GM23338 (cell line): ENCODE measurements at regions not wholly inside any gene's neighbourhood (a gene's known extent, or its start where the extent isn't known, plus 50 kb on each side); places are given as distances from the start of the nearest gene placed in this dataset.

Source experiments
- ATAC-seq: fragments of 200-7000 bp; cut with Tn5 transposase; 3 replicates; pipeline ENCODE4 v1.9.1; 2020
- DNase-seq: peaks from one replicate; pipeline ENCODE4 v3.0.0-alpha.2; 2015; ENCODE audit warnings: low spot score
- H2AFZ ChIP-seq: fragments of 200-600 bp; sonication (generic); 2 replicates; pipeline ENCODE4 v1.8.0; 2016; ENCODE audit warnings: antibody characterized with exemption, mild to moderate bottlenecking, moderate library complexity
- H3F3A ChIP-seq: fragments of 200-600 bp; sonication (generic); replicated peaks from 2 replicates; pipeline ENCODE4 v1.8.0; 2017; ENCODE audit warnings: antibody characterized with exemption, mixed run types, low read depth
- H3K27ac ChIP-seq: fragments of 200-600 bp; sonication (generic); 2 replicates; pipeline ENCODE4 v1.6.1; 2016; ENCODE audit warnings: low read depth
- H3K27me3 ChIP-seq: fragments of 200-600 bp; sonication (generic); 2 replicates; pipeline ENCODE4 v1.8.0; 2016; ENCODE audit warnings: mild to moderate bottlenecking, mixed run types, moderate library complexity; ENCODE audit not compliant: insufficient read depth
- H3K36me3 ChIP-seq: fragments of 200-600 bp; sonication (generic); 2 replicates; pipeline ENCODE4 v1.8.0; 2016; ENCODE audit warnings: mild to moderate bottlenecking; ENCODE audit not compliant: insufficient read depth
- H3K4me1 ChIP-seq: fragments of 200-600 bp; sonication (generic); 2 replicates; pipeline ENCODE4 v1.8.0; 2016; ENCODE audit warnings: mild to moderate bottlenecking, moderate library complexity; ENCODE audit not compliant: insufficient read depth
- H3K4me2 ChIP-seq: fragments of 200-600 bp; sonication (generic); 2 replicates; pipeline ENCODE4 v1.7.1; 2017; ENCODE audit warnings: mixed run types
- H3K4me3 ChIP-seq: fragments of 200-600 bp; sonication (generic); 2 replicates; pipeline ENCODE4 v1.6.1; 2016; ENCODE audit warnings: mixed run types
- H3K79me2 ChIP-seq: fragments of 200-600 bp; sonication (generic); replicated peaks from 2 replicates; pipeline ENCODE4 v1.8.0; 2017; ENCODE audit warnings: mild to moderate bottlenecking; ENCODE audit not compliant: insufficient read depth
- H3K9me2 ChIP-seq: fragments of 200-600 bp; sonication (generic); 2 replicates; pipeline ENCODE4 v1.8.0; 2017; ENCODE audit not compliant: insufficient read depth
- H4K20me1 ChIP-seq: fragments of 200-600 bp; sonication (generic); replicated peaks from 2 replicates; pipeline ENCODE4 v1.8.0; 2017; ENCODE audit warnings: mild to moderate bottlenecking; ENCODE audit not compliant: insufficient read depth
- H3K27ac Mint-ChIP-seq: 2 replicates; pipeline ENCODE4 v1.8.0; 2020; ENCODE audit warnings: inconsistent platforms, mild to moderate bottlenecking, moderate library complexity, mixed read lengths
- H3K27me3 Mint-ChIP-seq: 3 replicates; pipeline ENCODE4 v1.8.0; 2022; ENCODE audit warnings: low read depth, mild to moderate bottlenecking, moderate library complexity, mixed read lengths, inconsistent platforms; ENCODE audit not compliant: insufficient read depth, poor library complexity
- H3K36me3 Mint-ChIP-seq: 3 replicates; pipeline ENCODE4 v1.8.0; 2021; ENCODE audit warnings: low read depth, mild to moderate bottlenecking, inconsistent platforms, moderate library complexity, mixed read lengths
- H3K4me1 Mint-ChIP-seq: 3 replicates; pipeline ENCODE4 v1.8.0; 2020; ENCODE audit warnings: mild to moderate bottlenecking, inconsistent platforms, mixed read lengths
- H3K4me3 Mint-ChIP-seq: 3 replicates; pipeline ENCODE4 v1.8.0; 2021; ENCODE audit warnings: moderate library complexity, mild to moderate bottlenecking, inconsistent platforms, mixed read lengths
- H3K9me3 Mint-ChIP-seq: 3 replicates; pipeline ENCODE4 v1.8.0; 2020; ENCODE audit warnings: moderate library complexity, mild to moderate bottlenecking, inconsistent platforms, mixed read lengths
- CREB1 ChIP-seq: fragments of 250-450 bp; sonication (Bioruptor Pico); IDR thresholded peaks from 2 replicates; pipeline ENCODE4 v1.5.0; 2020; ENCODE audit warnings: low read depth, mild to moderate bottlenecking, moderate library complexity
- CTCF ChIP-seq, 2 experiments: fragments of 200-600 bp in 1 of 2; sonication (generic) in 1 of 2; conservative IDR thresholded peaks; 2 replicates each; pipeline versions ENCODE4 v1.5.1 to v1.6.1; 2016 to 2017; ENCODE audit warnings: antibody characterized with exemption in 2 of 2, low read depth in 2 of 2, mild to moderate bottlenecking in 2 of 2, moderate library complexity in 1 of 2
- EZH2 ChIP-seq: fragments of 200-600 bp; sonication (generic); IDR thresholded peaks from one replicate; pipeline ENCODE4 v1.8.0; 2017; ENCODE audit warnings: antibody characterized with exemption, mild to moderate bottlenecking, low read depth; ENCODE audit not compliant: unreplicated experiment
- EZH2phosphoT487 ChIP-seq: fragments of 200-600 bp; sonication (generic); IDR thresholded peaks from one replicate; pipeline ENCODE4 v1.8.1; 2018; ENCODE audit warnings: antibody characterized with exemption; ENCODE audit not compliant: unreplicated experiment
- JUNB ChIP-seq: IDR thresholded peaks from one replicate; pipeline ENCODE4 v1.6.1; 2016; ENCODE audit warnings: antibody characterized with exemption; ENCODE audit not compliant: unreplicated experiment
- NANOG ChIP-seq: IDR thresholded peaks from 2 replicates; pipeline ENCODE4 v1.6.1; 2016; ENCODE audit warnings: antibody characterized with exemption, borderline replicate concordance
- POLR2AphosphoS5 ChIP-seq: IDR thresholded peaks from 2 replicates; pipeline ENCODE4 v1.6.1; 2016; ENCODE audit warnings: antibody characterized with exemption, low read depth
- REST ChIP-seq: IDR thresholded peaks from one replicate; pipeline ENCODE4 v1.6.1; 2018; ENCODE audit warnings: antibody characterized with exemption; ENCODE audit not compliant: unreplicated experiment
- STAT1 ChIP-seq: IDR thresholded peaks from one replicate; pipeline ENCODE4 v1.6.1; 2016; ENCODE audit warnings: antibody characterized with exemption; ENCODE audit not compliant: unreplicated experiment
- ZNF114 ChIP-seq: fragments of 250-450 bp; sonication (Bioruptor Pico); IDR thresholded peaks from 2 replicates; pipeline ENCODE4 v1.5.0; 2020; ENCODE audit warnings: mild to moderate bottlenecking, moderate library complexity
- ZNF331 ChIP-seq: fragments of 250-450 bp; sonication (Bioruptor Pico); IDR thresholded peaks from 2 replicates; pipeline ENCODE4 v1.5.0; 2020; ENCODE audit warnings: low read depth, mild to moderate bottlenecking, moderate library complexity
- TF ChIP-seq, protein P1 (sequence below): fragments of 250-450 bp; sonication (Bioruptor Pico); IDR thresholded peaks from 2 replicates; pipeline ENCODE4 v1.5.0; 2020; ENCODE audit warnings: mild to moderate bottlenecking, moderate library complexity
- TF ChIP-seq, protein P2 (sequence below): IDR thresholded peaks from 2 replicates; pipeline ENCODE4 v1.6.1; 2016; ENCODE audit warnings: antibody characterized with exemption

DNA sequence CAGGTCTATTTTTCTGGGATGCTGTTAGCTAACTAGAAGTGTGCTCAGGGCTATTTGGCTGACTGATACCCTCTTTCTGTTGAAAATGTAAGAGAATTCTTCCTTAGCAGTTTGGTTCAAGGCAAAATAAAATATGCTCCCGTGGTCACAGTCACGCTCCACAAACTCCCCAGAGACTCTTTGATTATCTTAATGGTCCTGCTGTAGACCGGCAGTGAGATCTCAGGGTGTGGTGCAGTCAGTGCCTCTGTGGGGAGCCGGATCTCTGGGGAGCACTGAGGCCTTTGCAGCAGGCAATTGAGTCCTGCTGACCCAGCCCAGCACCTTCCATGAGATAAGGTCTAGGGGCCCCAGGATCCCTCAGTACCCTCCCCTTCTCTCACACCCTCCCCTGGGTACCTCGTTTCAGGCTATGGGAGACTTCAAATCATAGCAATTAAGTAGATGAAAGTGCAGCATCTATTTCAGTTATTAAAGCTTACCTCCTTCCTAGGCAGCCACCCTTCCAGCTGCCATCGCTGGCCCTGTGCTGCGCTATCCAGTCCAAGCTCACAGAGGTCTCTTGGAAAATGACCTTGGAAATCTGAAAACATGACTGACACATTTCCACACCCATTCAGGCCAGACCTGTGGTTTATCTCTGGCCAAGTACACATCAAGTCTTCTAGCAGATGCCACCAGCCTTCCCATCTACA lies 98.1 kb downstream of the SEC16B start:
- ATAC-seq = no peak
- Mint-ChIP-seq H3K9me3 (peaks cover 3% of the 10 kb centered on the region; the same call in 2 of the 3 replicates), H3K27ac (no peak overlapping the region), H3K27me3 (peaks cover 6% of the 10 kb centered on the region), H3K4me1 (peaks cover 13% of the 10 kb centered on the region), H3K36me3 (no peaks in the 10 kb centered on the region), H3K4me3 (no peak overlapping the region)
- no peak for DNase-seq
- no peak overlapping the region for H3K4me3 ChIP-seq
- no peak overlapping the region for H3K4me2 ChIP-seq
- H3F3A ChIP-seq = no peaks in the 10 kb centered on the region
- H3K79me2 ChIP-seq = no peaks in the 10 kb centered on the region
- H3K27ac ChIP-seq = no peak overlapping the region
- H3K27me3 ChIP-seq = no peaks in the 10 kb centered on the region
- TF ChIP-seq STAT1 (no peak), CREB1 (no peak), ZNF331 (no peak), JUNB (no peak), CTCF (conservative IDR thresholded peaks at IDR 0.05; ENCODE audit: low read depth in 2 of 2) (no peak), POLR2AphosphoS5 (no peak), EZH2phosphoT487 (no peak), ZNF114 (CRISPR knock-in tag) (no peak), REST (no peak), EZH2 (no peak), NANOG (no peak)
- TF ChIP-seq, protein P1, sequence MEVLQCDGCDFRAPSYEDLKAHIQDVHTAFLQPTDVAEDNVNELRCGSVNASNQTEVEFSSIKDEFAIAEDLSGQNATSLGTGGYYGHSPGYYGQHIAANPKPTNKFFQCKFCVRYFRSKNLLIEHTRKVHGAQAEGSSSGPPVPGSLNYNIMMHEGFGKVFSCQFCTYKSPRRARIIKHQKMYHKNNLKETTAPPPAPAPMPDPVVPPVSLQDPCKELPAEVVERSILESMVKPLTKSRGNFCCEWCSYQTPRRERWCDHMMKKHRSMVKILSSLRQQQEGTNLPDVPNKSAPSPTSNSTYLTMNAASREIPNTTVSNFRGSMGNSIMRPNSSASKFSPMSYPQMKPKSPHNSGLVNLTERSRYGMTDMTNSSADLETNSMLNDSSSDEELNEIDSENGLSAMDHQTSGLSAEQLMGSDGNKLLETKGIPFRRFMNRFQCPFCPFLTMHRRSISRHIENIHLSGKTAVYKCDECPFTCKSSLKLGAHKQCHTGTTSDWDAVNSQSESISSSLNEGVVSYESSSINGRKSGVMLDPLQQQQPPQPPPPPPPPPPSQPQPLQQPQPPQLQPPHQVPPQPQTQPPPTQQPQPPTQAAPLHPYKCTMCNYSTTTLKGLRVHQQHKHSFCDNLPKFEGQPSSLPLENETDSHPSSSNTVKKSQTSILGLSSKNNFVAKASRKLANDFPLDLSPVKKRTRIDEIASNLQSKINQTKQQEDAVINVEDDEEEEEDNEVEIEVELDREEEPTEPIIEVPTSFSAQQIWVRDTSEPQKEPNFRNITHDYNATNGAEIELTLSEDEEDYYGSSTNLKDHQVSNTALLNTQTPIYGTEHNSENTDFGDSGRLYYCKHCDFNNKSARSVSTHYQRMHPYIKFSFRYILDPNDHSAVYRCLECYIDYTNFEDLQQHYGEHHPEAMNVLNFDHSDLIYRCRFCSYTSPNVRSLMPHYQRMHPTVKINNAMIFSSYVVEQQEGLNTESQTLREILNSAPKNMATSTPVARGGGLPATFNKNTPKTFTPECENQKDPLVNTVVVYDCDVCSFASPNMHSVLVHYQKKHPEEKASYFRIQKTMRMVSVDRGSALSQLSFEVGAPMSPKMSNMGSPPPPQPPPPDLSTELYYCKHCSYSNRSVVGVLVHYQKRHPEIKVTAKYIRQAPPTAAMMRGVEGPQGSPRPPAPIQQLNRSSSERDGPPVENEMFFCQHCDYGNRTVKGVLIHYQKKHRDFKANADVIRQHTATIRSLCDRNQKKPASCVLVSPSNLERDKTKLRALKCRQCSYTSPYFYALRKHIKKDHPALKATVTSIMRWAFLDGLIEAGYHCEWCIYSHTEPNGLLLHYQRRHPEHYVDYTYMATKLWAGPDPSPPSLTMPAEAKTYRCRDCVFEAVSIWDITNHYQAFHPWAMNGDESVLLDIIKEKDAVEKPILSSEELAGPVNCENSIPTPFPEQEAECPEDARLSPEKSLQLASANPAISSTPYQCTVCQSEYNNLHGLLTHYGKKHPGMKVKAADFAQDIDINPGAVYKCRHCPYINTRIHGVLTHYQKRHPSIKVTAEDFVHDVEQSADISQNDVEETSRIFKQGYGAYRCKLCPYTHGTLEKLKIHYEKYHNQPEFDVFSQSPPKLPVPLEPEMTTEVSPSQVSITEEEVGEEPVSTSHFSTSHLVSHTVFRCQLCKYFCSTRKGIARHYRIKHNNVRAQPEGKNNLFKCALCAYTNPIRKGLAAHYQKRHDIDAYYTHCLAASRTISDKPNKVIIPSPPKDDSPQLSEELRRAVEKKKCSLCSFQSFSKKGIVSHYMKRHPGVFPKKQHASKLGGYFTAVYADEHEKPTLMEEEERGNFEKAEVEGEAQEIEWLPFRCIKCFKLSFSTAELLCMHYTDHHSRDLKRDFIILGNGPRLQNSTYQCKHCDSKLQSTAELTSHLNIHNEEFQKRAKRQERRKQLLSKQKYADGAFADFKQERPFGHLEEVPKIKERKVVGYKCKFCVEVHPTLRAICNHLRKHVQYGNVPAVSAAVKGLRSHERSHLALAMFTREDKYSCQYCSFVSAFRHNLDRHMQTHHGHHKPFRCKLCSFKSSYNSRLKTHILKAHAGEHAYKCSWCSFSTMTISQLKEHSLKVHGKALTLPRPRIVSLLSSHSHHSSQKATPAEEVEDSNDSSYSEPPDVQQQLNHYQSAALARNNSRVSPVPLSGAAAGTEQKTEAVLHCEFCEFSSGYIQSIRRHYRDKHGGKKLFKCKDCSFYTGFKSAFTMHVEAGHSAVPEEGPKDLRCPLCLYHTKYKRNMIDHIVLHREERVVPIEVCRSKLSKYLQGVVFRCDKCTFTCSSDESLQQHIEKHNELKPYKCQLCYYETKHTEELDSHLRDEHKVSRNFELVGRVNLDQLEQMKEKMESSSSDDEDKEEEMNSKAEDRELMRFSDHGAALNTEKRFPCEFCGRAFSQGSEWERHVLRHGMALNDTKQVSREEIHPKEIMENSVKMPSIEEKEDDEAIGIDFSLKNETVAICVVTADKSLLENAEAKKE (CRISPR knock-in tag) = no peak
- TF ChIP-seq, protein P2, sequence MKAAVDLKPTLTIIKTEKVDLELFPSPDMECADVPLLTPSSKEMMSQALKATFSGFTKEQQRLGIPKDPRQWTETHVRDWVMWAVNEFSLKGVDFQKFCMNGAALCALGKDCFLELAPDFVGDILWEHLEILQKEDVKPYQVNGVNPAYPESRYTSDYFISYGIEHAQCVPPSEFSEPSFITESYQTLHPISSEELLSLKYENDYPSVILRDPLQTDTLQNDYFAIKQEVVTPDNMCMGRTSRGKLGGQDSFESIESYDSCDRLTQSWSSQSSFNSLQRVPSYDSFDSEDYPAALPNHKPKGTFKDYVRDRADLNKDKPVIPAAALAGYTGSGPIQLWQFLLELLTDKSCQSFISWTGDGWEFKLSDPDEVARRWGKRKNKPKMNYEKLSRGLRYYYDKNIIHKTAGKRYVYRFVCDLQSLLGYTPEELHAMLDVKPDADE = no peak
- H3K36me3 ChIP-seq = no peaks in the 10 kb centered on the region
- H3K4me1 ChIP-seq = peaks cover 7% of the 10 kb centered on the region
- peak overlapping the region; percentile 59; the same call in 1 of the 2 replicates for H2AFZ ChIP-seq
- no peaks in the 10 kb centered on the region for H4K20me1 ChIP-seq
- 0 out of 2 replicates have a peak, but pooled peaks cover 4% of the 10 kb centered on the region for H3K9me2 ChIP-seq
